ENCODE measurements at regions not wholly inside any gene's neighbourhood (a gene's known extent, or its start where the extent isn't known, plus 50 kb on each side); places are given as distances from the start of the nearest gene placed in this dataset.
A peak's percentile ranks its signal among the peaks of the same experiment; 100 is the strongest.

DNA sequence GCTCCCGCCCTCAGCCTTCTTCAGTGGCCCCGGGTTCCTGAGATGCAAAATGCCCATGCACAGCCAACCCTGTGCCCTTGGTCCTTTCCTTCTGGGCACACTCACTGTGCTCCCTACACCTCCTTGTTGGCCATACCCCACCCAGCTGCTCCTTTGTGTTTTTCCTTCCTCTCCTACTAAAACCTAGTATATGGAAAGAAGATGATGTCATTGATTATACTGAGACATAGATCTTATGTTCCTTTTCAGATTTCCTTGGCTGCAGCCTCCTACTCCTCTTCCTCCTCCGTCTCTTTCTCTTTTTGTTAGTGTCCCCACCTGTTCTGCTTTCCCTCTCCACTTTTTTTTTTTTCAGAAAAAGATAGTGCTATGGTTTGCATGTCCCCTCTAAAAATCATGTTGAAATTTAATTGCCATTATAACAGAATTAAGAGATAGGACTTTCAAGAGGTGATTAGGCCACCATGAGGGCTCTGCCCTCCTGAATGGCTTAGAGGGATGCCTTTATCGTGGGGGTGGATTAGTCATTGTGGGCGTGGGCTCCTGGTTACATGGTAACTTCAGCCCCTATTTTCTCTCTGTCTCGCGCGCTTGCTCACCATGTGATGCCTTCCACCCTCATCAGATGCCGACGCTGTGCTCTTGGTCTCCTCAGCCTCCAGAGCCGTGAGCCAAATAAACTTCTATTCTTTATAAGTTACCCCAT, 254.9 kb upstream of the GATB start:
- no peak overlapping the region for H2AFZ ChIP-seq (ENCODE audit: low read length)
- no peak overlapping the region for H3K4me2 ChIP-seq (ENCODE audit: low read depth, low read length, poor library complexity, severe bottlenecking)
- no peaks in the 10 kb centered on the region for H3K79me2 ChIP-seq (ENCODE audit: insufficient read depth, low read length)
- H3K9me2 ChIP-seq (replicated peaks; ENCODE audit: low read depth, low read length), result no peaks in the 10 kb centered on the region
- H3K9me3 ChIP-seq (ENCODE audit: insufficient read depth, low read depth, low read length), result peaks cover 7% of the 10 kb centered on the region; the same call in 1 of the 2 replicates
- H3K27me3 ChIP-seq (ENCODE audit: insufficient read depth, low read length, poor library complexity, severe bottlenecking), result no peaks in the 10 kb centered on the region
- TF ChIP-seq EZH2phosphoT487 (IDR thresholded peaks at IDR 0.05; ENCODE audit: borderline replicate concordance), result no peak
- TF ChIP-seq, protein P1, sequence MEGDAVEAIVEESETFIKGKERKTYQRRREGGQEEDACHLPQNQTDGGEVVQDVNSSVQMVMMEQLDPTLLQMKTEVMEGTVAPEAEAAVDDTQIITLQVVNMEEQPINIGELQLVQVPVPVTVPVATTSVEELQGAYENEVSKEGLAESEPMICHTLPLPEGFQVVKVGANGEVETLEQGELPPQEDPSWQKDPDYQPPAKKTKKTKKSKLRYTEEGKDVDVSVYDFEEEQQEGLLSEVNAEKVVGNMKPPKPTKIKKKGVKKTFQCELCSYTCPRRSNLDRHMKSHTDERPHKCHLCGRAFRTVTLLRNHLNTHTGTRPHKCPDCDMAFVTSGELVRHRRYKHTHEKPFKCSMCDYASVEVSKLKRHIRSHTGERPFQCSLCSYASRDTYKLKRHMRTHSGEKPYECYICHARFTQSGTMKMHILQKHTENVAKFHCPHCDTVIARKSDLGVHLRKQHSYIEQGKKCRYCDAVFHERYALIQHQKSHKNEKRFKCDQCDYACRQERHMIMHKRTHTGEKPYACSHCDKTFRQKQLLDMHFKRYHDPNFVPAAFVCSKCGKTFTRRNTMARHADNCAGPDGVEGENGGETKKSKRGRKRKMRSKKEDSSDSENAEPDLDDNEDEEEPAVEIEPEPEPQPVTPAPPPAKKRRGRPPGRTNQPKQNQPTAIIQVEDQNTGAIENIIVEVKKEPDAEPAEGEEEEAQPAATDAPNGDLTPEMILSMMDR (conservative IDR thresholded peaks at IDR 0.05; ENCODE audit: low read length), result no peak
- H4K20me1 ChIP-seq (ENCODE audit: insufficient read depth, low read length, poor library complexity, severe bottlenecking), result no peaks in the 10 kb centered on the region
- no peaks in the 10 kb centered on the region for H3K36me3 ChIP-seq (ENCODE audit: insufficient read depth, low read length)
- peaks cover 18% of the 10 kb centered on the region for H3K4me1 ChIP-seq (ENCODE audit: insufficient read depth, low read length, poor library complexity, severe bottlenecking)
- no peak overlapping the region for H3K9ac ChIP-seq (ENCODE audit: low read depth, low read length, poor library complexity, severe bottlenecking)
- no peaks in the 10 kb centered on the region for H3F3A ChIP-seq (ENCODE audit: low read depth)
- H3K4me3 ChIP-seq (ENCODE audit: low read length, poor library complexity, severe bottlenecking), result no peak overlapping the region

DNA sequence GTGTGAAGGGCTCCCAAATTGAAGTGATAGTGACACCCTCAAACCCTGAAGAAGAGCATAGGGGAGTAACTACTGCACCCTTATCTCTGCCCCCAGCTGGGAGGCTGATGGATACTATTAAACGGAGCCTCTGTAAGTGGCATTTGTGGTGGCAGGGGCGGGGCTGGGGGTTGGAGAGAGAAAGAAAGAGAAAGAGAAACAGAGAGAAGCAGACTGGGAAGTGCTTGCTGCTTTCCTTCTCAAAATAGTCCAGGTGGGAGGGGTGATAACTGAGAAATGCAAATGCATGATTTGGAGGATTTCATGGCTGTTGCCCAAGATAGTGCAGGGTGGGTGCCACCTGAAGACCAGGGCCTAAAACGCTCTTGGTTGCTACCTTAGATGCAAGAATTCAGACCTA, 253.5 kb upstream of the GATB start:
- H3K4me3 ChIP-seq (ENCODE audit: low read length, poor library complexity, severe bottlenecking), result no peak overlapping the region
- peaks cover 29% of the 10 kb centered on the region for H3K4me1 ChIP-seq (ENCODE audit: insufficient read depth, low read length, poor library complexity, severe bottlenecking)
- H3K9ac ChIP-seq (ENCODE audit: low read depth, low read length, poor library complexity, severe bottlenecking), result no peak overlapping the region
- TF ChIP-seq, protein P1 (conservative IDR thresholded peaks at IDR 0.05; ENCODE audit: low read length), result no peak
- TF ChIP-seq EZH2phosphoT487 (IDR thresholded peaks at IDR 0.05; ENCODE audit: borderline replicate concordance), result no peak
- peak overlapping the region; percentile 59; the same call in 1 of the 2 replicates for H2AFZ ChIP-seq (ENCODE audit: low read length)
- H3K79me2 ChIP-seq (ENCODE audit: insufficient read depth, low read length), result no peaks in the 10 kb centered on the region
- H4K20me1 ChIP-seq (ENCODE audit: insufficient read depth, low read length, poor library complexity, severe bottlenecking), result no peaks in the 10 kb centered on the region
- peaks cover 7% of the 10 kb centered on the region; the same call in 1 of the 2 replicates for H3K9me3 ChIP-seq (ENCODE audit: insufficient read depth, low read depth, low read length)
- H3K4me2 ChIP-seq (ENCODE audit: low read depth, low read length, poor library complexity, severe bottlenecking), result peak overlapping the region; percentile 25
- no peaks in the 10 kb centered on the region for H3K9me2 ChIP-seq (replicated peaks; ENCODE audit: low read depth, low read length)
- no peaks in the 10 kb centered on the region for H3K27me3 ChIP-seq (ENCODE audit: insufficient read depth, low read length, poor library complexity, severe bottlenecking)
- no peaks in the 10 kb centered on the region for H3K36me3 ChIP-seq (ENCODE audit: insufficient read depth, low read length)
- no peaks in the 10 kb centered on the region for H3F3A ChIP-seq (ENCODE audit: low read depth)

DNA sequence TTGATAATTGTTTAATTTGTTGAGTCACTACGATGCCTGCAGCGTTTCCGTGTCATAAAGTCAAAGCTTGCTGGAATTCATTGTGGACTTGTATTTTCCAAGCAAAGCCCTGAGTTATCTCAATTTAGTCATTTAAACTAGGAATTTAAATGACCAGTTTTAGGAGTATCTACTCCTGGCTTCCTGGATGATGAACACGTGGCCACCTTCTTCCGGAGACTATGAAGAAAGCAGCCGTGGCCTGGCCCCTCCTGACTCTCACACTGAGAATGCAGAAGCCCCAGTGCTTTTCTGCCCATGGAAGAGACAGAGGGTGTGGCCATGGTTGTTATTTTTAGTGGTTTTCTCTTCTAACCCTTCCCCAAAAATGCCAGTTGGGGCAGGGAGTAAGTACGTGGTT, 250.7 kb upstream of the GATB start:
- Histone ChIP-seq H3K4me3 (ENCODE audit: low read length, poor library complexity, severe bottlenecking) (no peak overlapping the region), H3K4me1 (ENCODE audit: insufficient read depth, low read length, poor library complexity, severe bottlenecking) (peaks cover 29% of the 10 kb centered on the region), H3K9ac (ENCODE audit: low read depth, low read length, poor library complexity, severe bottlenecking) (no peak overlapping the region), H3K9me3 (ENCODE audit: insufficient read depth, low read depth, low read length) (peaks cover 7% of the 10 kb centered on the region; the same call in 1 of the 2 replicates), H3K79me2 (ENCODE audit: insufficient read depth, low read length) (no peaks in the 10 kb centered on the region), H2AFZ (ENCODE audit: low read length) (no peak overlapping the region), H3K9me2 (replicated peaks; ENCODE audit: low read depth, low read length) (no peaks in the 10 kb centered on the region), H3K36me3 (ENCODE audit: insufficient read depth, low read length) (no peaks in the 10 kb centered on the region), H3K27me3 (ENCODE audit: insufficient read depth, low read length, poor library complexity, severe bottlenecking) (no peaks in the 10 kb centered on the region), H3F3A (ENCODE audit: low read depth) (no peaks in the 10 kb centered on the region), H3K4me2 (ENCODE audit: low read depth, low read length, poor library complexity, severe bottlenecking) (no peak overlapping the region), H4K20me1 (ENCODE audit: insufficient read depth, low read length, poor library complexity, severe bottlenecking) (no peaks in the 10 kb centered on the region)
- TF ChIP-seq, protein P1 (conservative IDR thresholded peaks at IDR 0.05; ENCODE audit: low read length), result no peak
- no peak for TF ChIP-seq EZH2phosphoT487 (IDR thresholded peaks at IDR 0.05; ENCODE audit: borderline replicate concordance)

Data from Loucy (cell line).